ENCODE measurements at regions not wholly inside any gene's neighbourhood (a gene's known extent, or its start where the extent isn't known, plus 50 kb on each side); places are given as distances from the start of the nearest gene placed in this dataset.

GRCh38 chr12:65668981-65669695 lies 155.1 kb upstream of the HMGA2 start:
- H3K9me2 ChIP-seq (ENCODE audit: insufficient read depth): no peaks in the 10 kb centered on the region
- H3K4me2 ChIP-seq (ENCODE audit: low read length): no peak overlapping the region
- no peak overlapping the region; the same call in 1 of the 2 replicates for H3K27ac ChIP-seq (ENCODE audit: low read depth, low read length)
- peaks cover 18 to 66% of the 10 kb centered on the region in 2 experiments; a peak in 3 of 4 replicates for H3K4me1 ChIP-seq (ENCODE audit: control insufficient read depth in 1 of 2, insufficient read depth in 2 of 2, low read length in 2 of 2)
- no peaks in the 10 kb centered on the region for H3K27me3 ChIP-seq (ENCODE audit: insufficient read depth, low read length)
- intact Hi-C loops (cut with micrococcal nuclease): no loop called here
- no peak overlapping the region for H3K9ac ChIP-seq (ENCODE audit: low read length)
- ATAC-seq (peak; percentile 56; the same call in 1 of the 2 replicates), DNase-seq (ENCODE audit: low read depth, low spot score) (no peak)
- H3K79me2 ChIP-seq (ENCODE audit: insufficient read depth, low read length): no peaks in the 10 kb centered on the region
- H2AFZ ChIP-seq (ENCODE audit: low read depth, low read length, poor library complexity, severe bottlenecking): peak overlapping the region; percentile 36
- ChIA-PET RAD21 (ENCODE audit: low non-redundant PET in 1 of 2, low total read pairs in 2 of 2, uncharacterized antibody in 2 of 2, unreplicated experiment in 2 of 2) (no interaction called here), POLR2A (no interaction called here), CTCF (no interaction called here)
- H3K9me3 ChIP-seq (ENCODE audit: control insufficient read depth in 1 of 2, insufficient read depth in 1 of 2, low read depth in 1 of 2, low read length in 2 of 2): peaks cover 0 to 1% of the 10 kb centered on the region in 2 experiments; a peak in 1 of 4 replicates
- no TSS peak for BruUV-seq (replicated peaks)
- TF ChIP-seq SRF (IDR thresholded peaks at IDR 0.05; ENCODE audit: low read depth) (no peak), CEBPB (IDR thresholded peaks at IDR 0.05; ENCODE audit: low read depth) (no peak), FOSL1 (IDR thresholded peaks at IDR 0.05; ENCODE audit: low read depth) (no peak), ZNF274 (IDR thresholded peaks at IDR 0.05; ENCODE audit: low read depth, low read length) (no peak), YY1 (IDR thresholded peaks at IDR 0.05; ENCODE audit: extremely low read depth, insufficient replicate concordance, low read depth, low read length) (no peak), POLR2AphosphoS5 (IDR thresholded peaks at IDR 0.05; ENCODE audit: low read depth, low read length) (no peak), ATF3 (IDR thresholded peaks at IDR 0.05) (no peak), TCF7L2 (IDR thresholded peaks at IDR 0.05; ENCODE audit: borderline replicate concordance, extremely low read depth, insufficient read depth, insufficient read length) (no peak), SP1 (IDR thresholded peaks at IDR 0.05; ENCODE audit: low read depth) (no peak)
- no peak overlapping the region for H3K4me3 ChIP-seq (replicated peaks in 1 of 2; ENCODE audit: low read depth in 1 of 2, low read length in 2 of 2)
- peaks cover 0 to 6% of the 10 kb centered on the region in 2 experiments; a peak in 1 of 4 replicates for H3K36me3 ChIP-seq (ENCODE audit: control insufficient read depth in 1 of 2, insufficient read depth in 2 of 2, low read length in 2 of 2)
- no peaks in the 10 kb centered on the region for H4K20me1 ChIP-seq (ENCODE audit: insufficient read depth)

- Histone ChIP-seq H2AFZ (ENCODE audit: low read depth, low read length, poor library complexity, severe bottlenecking) (peak overlapping the region; percentile 86), H3K27me3 (ENCODE audit: insufficient read depth, low read length) (no peaks in the 10 kb centered on the region), H3K79me2 (ENCODE audit: insufficient read depth, low read length) (no peaks in the 10 kb centered on the region), H3K4me3 (replicated peaks in 1 of 2; ENCODE audit: low read depth in 1 of 2, low read length in 2 of 2) (no peak overlapping the region), H3K36me3 (ENCODE audit: control insufficient read depth in 1 of 2, insufficient read depth in 2 of 2, low read length in 2 of 2) (no peaks in the 10 kb centered on the region), H4K20me1 (ENCODE audit: insufficient read depth) (no peaks in the 10 kb centered on the region), H3K9ac (ENCODE audit: low read length) (no peak overlapping the region), H3K27ac (ENCODE audit: low read depth, low read length) (peak overlapping the region; percentile 62), H3K9me3 (ENCODE audit: control insufficient read depth in 1 of 2, insufficient read depth in 1 of 2, low read depth in 1 of 2, low read length in 2 of 2) (no peaks in the 10 kb centered on the region), H3K4me1 (ENCODE audit: control insufficient read depth in 1 of 2, insufficient read depth in 2 of 2, low read length in 2 of 2) (peaks cover 18 to 76% of the 10 kb centered on the region in 2 experiments; a peak in 3 of 4 replicates), H3K9me2 (ENCODE audit: insufficient read depth) (no peaks in the 10 kb centered on the region), H3K4me2 (ENCODE audit: low read length) (peak overlapping the region; percentile 24)
- DNase-seq (ENCODE audit: low read depth, low spot score): no peak
- intact Hi-C loops (cut with micrococcal nuclease): loop anchor here (10.0 kb wide), 1 partner anchor 356 kb away; no protein-coding TSS in a partner anchor
- peak; percentile 28 for ATAC-seq
- CTCF ChIA-PET: interaction anchor here (1.0 kb wide), 1 partner anchor 69 kb away, joined by 3 read pairs; no protein-coding TSS in a partner anchor
- POLR2A ChIA-PET: no interaction called here
- RAD21 ChIA-PET (ENCODE audit: low non-redundant PET in 1 of 2, low total read pairs in 2 of 2, uncharacterized antibody in 2 of 2, unreplicated experiment in 2 of 2): no interaction called here
- no TSS peak for BruUV-seq (replicated peaks)
- TF ChIP-seq ELF1 (IDR thresholded peaks at IDR 0.05; ENCODE audit: borderline replicate concordance, low read depth) (no peak), SIN3A (IDR thresholded peaks at IDR 0.05; ENCODE audit: low read depth) (no peak), EZH2phosphoT487 (IDR thresholded peaks at IDR 0.05; ENCODE audit: borderline replicate concordance) (no peak), SRF (IDR thresholded peaks at IDR 0.05; ENCODE audit: low read depth) (no peak), FOSL1 (IDR thresholded peaks at IDR 0.05; ENCODE audit: low read depth) (0 out of 2 replicates have a peak, but pooled peaks have one; percentile 18), SP1 (IDR thresholded peaks at IDR 0.05; ENCODE audit: low read depth) (peak; percentile 49; the same call in 1 of the 2 replicates), YY1 (IDR thresholded peaks at IDR 0.05; ENCODE audit: extremely low read depth, insufficient replicate concordance, low read depth, low read length) (no peak), JUND (IDR thresholded peaks at IDR 0.05) (peak; percentile 34; the same call in 1 of the 2 replicates), POLR2A (IDR thresholded peaks at IDR 0.05; ENCODE audit: borderline replicate concordance, extremely low read depth, insufficient read depth, insufficient read length) (no peak)
- TF ChIP-seq, protein P1, sequence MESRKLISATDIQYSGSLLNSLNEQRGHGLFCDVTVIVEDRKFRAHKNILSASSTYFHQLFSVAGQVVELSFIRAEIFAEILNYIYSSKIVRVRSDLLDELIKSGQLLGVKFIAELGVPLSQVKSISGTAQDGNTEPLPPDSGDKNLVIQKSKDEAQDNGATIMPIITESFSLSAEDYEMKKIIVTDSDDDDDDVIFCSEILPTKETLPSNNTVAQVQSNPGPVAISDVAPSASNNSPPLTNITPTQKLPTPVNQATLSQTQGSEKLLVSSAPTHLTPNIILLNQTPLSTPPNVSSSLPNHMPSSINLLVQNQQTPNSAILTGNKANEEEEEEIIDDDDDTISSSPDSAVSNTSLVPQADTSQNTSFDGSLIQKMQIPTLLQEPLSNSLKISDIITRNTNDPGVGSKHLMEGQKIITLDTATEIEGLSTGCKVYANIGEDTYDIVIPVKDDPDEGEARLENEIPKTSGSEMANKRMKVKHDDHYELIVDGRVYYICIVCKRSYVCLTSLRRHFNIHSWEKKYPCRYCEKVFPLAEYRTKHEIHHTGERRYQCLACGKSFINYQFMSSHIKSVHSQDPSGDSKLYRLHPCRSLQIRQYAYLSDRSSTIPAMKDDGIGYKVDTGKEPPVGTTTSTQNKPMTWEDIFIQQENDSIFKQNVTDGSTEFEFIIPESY (IDR thresholded peaks at IDR 0.05; ENCODE audit: extremely low read depth, insufficient replicate concordance, low read length): no peak
Observed at GRCh38 chr12:65670775-65671174, 153.5 kb upstream of the HMGA2 start.

Data from HCT116 (cell line).